CD14-positive monocyte (primary cell): ENCODE measurements at regions not wholly inside any gene's neighbourhood (a gene's known extent, or its start where the extent isn't known, plus 50 kb on each side); places are given as distances from the start of the nearest gene placed in this dataset.

Source experiments
- DNase-seq, 3 donors: peaks; one replicate each; pipeline ENCODE4 v3.0.0-alpha.2; 2011 to 2022
- H2AFZ ChIP-seq: 2 replicates; pipeline ENCODE4 v1.6.0; 2012; ENCODE audit warnings: mild to moderate bottlenecking, low read depth, low read length, inconsistent platforms; ENCODE audit not compliant: insufficient read depth, poor library complexity, severe bottlenecking
- H3K27ac ChIP-seq, 2 donors: 1 replicate in 1 of 2; 2 replicates in 1 of 2; pipeline ENCODE4 v1.5.1; 2012 to 2013; ENCODE audit warnings: low read length in 2 of 2, control low read depth in 1 of 2, inconsistent platforms in 1 of 2, low read depth in 1 of 2, mild to moderate bottlenecking in 1 of 2
- H3K27me3 ChIP-seq, 2 donors: one replicate each; pipeline versions ENCODE4 v1.6.0 to v1.6.1; 2011 to 2013; ENCODE audit warnings: low read length in 2 of 2; ENCODE audit not compliant: control insufficient read depth in 2 of 2, insufficient read depth in 2 of 2
- H3K36me3 ChIP-seq, 2 donors: replicated peaks in 1 of 2; 1 replicate in 1 of 2; 2 replicates in 1 of 2; pipeline versions ENCODE4 v1.5.1 to v1.6.1; 2012 to 2013; ENCODE audit warnings: low read length in 2 of 2, control low read depth in 1 of 2, inconsistent platforms in 1 of 2, mild to moderate bottlenecking in 1 of 2; ENCODE audit not compliant: insufficient read depth in 2 of 2, control insufficient read depth in 1 of 2
- H3K4me1 ChIP-seq, 2 donors: 1 replicate in 1 of 2; 2 replicates in 1 of 2; pipeline versions ENCODE4 v1.5.1 to v1.6.1; 2012 to 2013; ENCODE audit warnings: low read length in 2 of 2, control low read depth in 1 of 2, inconsistent platforms in 1 of 2, mild to moderate bottlenecking in 1 of 2, moderate library complexity in 1 of 2; ENCODE audit not compliant: insufficient read depth in 2 of 2, control insufficient read depth in 1 of 2
- H3K4me2 ChIP-seq: replicated peaks from 2 replicates; pipeline ENCODE3; 2012; ENCODE audit warnings: low read length, moderate library complexity, mild to moderate bottlenecking; ENCODE audit not compliant: poor library complexity, severe bottlenecking; ENCODE audit errors: extremely low read depth
- H3K4me3 ChIP-seq, 3 experiments: fragments of 200-600 bp in 1 of 3; sonication (generic) in 1 of 3; replicated peaks in 1 of 3; 1 replicate in 2 of 3; 2 replicates in 1 of 3; pipeline ENCODE4 v1.5.1; 2011 to 2013; ENCODE audit warnings: low read length in 3 of 3, mild to moderate bottlenecking in 3 of 3, control low read depth in 2 of 3, low read depth in 2 of 3, inconsistent platforms in 1 of 3, moderate library complexity in 1 of 3
- H3K79me2 ChIP-seq: 2 replicates; pipeline ENCODE4 v1.6.0; 2012; ENCODE audit warnings: mild to moderate bottlenecking, control low read depth, inconsistent platforms, low read length, moderate library complexity; ENCODE audit not compliant: insufficient read depth
- H3K9ac ChIP-seq: 2 replicates; pipeline ENCODE4 v1.6.0; 2017; ENCODE audit warnings: low read length, mild to moderate bottlenecking; ENCODE audit not compliant: insufficient read depth, poor library complexity, severe bottlenecking
- H3K9me3 ChIP-seq, 2 donors: replicated peaks in 1 of 2; 1 replicate in 1 of 2; 2 replicates in 1 of 2; pipeline versions ENCODE4 v1.5.1 to v1.6.1; 2012 to 2013; ENCODE audit warnings: low read length in 2 of 2, control low read depth in 1 of 2; ENCODE audit not compliant: control insufficient read depth in 1 of 2, insufficient read depth in 1 of 2
- H4K20me1 ChIP-seq: 2 replicates; pipeline ENCODE4 v1.6.0; 2012; ENCODE audit warnings: mild to moderate bottlenecking, low read length, control low read depth, moderate library complexity; ENCODE audit not compliant: insufficient read depth
- H3K27ac Mint-ChIP-seq, 7 donors: one replicate each; pipeline ENCODE4 v1.8.0; 2020; ENCODE audit warnings: mild to moderate bottlenecking in 7 of 7, mixed read lengths in 7 of 7, moderate library complexity in 6 of 7, inconsistent platforms in 2 of 7
- H3K27me3 Mint-ChIP-seq, 3 donors: one replicate each; pipeline ENCODE4 v1.8.0; 2021 to 2022; ENCODE audit warnings: low read depth in 3 of 3, mild to moderate bottlenecking in 3 of 3, mixed read lengths in 3 of 3, moderate library complexity in 3 of 3, inconsistent platforms in 1 of 3
- H3K36me3 Mint-ChIP-seq, 2 donors: one replicate each; pipeline ENCODE4 v1.8.0; 2020; ENCODE audit warnings: mixed read lengths in 2 of 2, inconsistent platforms in 1 of 2, mild to moderate bottlenecking in 1 of 2
- H3K4me1 Mint-ChIP-seq: one replicate; pipeline ENCODE4 v1.8.0; 2020; ENCODE audit warnings: mild to moderate bottlenecking, mixed read lengths
- H3K4me3 Mint-ChIP-seq, 2 donors: one replicate each; pipeline ENCODE4 v1.8.0; 2020; ENCODE audit warnings: mild to moderate bottlenecking in 2 of 2, mixed read lengths in 2 of 2, moderate library complexity in 1 of 2
- H3K9me3 Mint-ChIP-seq, 7 donors: one replicate each; pipeline ENCODE4 v1.8.0; 2020 to 2022; ENCODE audit warnings: mixed read lengths in 7 of 7, mild to moderate bottlenecking in 6 of 7, moderate library complexity in 6 of 7, inconsistent platforms in 2 of 7
- CTCF ChIP-seq: fragments of 200-600 bp; IDR thresholded peaks from one replicate; pipeline ENCODE4 v1.8.0; 2022; ENCODE audit warnings: antibody characterized with exemption, mild to moderate bottlenecking
- WGBS: methylation state at CpG from one replicate; pipeline ENCODE4 v1.1.5; 2013; ENCODE audit warnings: missing lambda C conversion rate; ENCODE audit not compliant: insufficient coverage; 5-methylcytosine and 5-hydroxymethylcytosine counted together
- intact Hi-C, 2 donors: fragments of 100-400 bp; cut with micrococcal nuclease; formaldehyde crosslinking; loops; one replicate each; pipeline versions ENCODE4 v1.15.0 to v1.15.1; 2023

GRCh38 chr18:39761273-39761672 lies 2193.8 kb upstream of the PIK3C3 start:
- Histone ChIP-seq H3K27me3 (no peaks in the 10 kb centered on the region), H3K9ac (no peak overlapping the region), H3K9me3 (no peaks in the 10 kb centered on the region), H3K79me2 (no peaks in the 10 kb centered on the region), H3K36me3 (no peaks in the 10 kb centered on the region), H4K20me1 (no peaks in the 10 kb centered on the region), H3K4me3 (no peak overlapping the region), H3K27ac (no peak overlapping the region), H2AFZ (no peak overlapping the region), H3K4me2 (no peak overlapping the region), H3K4me1 (no peaks in the 10 kb centered on the region)
- H3K27ac Mint-ChIP-seq, result no peak overlapping the region
- H3K36me3 Mint-ChIP-seq, result no peaks in the 10 kb centered on the region
- H3K4me1 Mint-ChIP-seq, result no peaks in the 10 kb centered on the region
- 75% methylated on average over 1 of the region's 1 CpG for WGBS
- peaks cover 0 to 1% (median 0%) of the 10 kb centered on the region in 3 donors for H3K27me3 Mint-ChIP-seq
- intact Hi-C loops, result no loop called here
- no peak for TF ChIP-seq CTCF
- DNase-seq, result no peak
- no peak overlapping the region for H3K4me3 Mint-ChIP-seq
- peaks cover 0 to 8% (median 4%) of the 10 kb centered on the region in 7 donors for H3K9me3 Mint-ChIP-seq

- Mint-ChIP-seq H3K27ac (no peak overlapping the region), H3K9me3 (peaks cover 3 to 11% (median 8%) of the 10 kb centered on the region in 7 donors), H3K36me3 (no peaks in the 10 kb centered on the region), H3K27me3 (peaks cover 0 to 1% (median 0%) of the 10 kb centered on the region in 3 donors), H3K4me3 (no peak overlapping the region), H3K4me1 (no peaks in the 10 kb centered on the region)
- Histone ChIP-seq H3K4me3 (no peak overlapping the region), H3K27ac (no peak overlapping the region), H3K4me2 (no peak overlapping the region), H3K4me1 (no peaks in the 10 kb centered on the region), H3K27me3 (no peaks in the 10 kb centered on the region), H3K9ac (no peak overlapping the region), H3K9me3 (peaks cover 0 to 2% of the 10 kb centered on the region in 2 donors), H4K20me1 (no peaks in the 10 kb centered on the region), H2AFZ (no peak overlapping the region), H3K79me2 (no peaks in the 10 kb centered on the region), H3K36me3 (no peaks in the 10 kb centered on the region)
- no CpG with 5 or more reads among the region's 3 CpGs for WGBS
- no peak for DNase-seq
- no peak for TF ChIP-seq CTCF
- intact Hi-C loops, result no loop called here
Measured at GRCh38 chr18:39759926-39760325, 2194.3 kb upstream of the CELF4 start.
